ENCODE measurements at regions not wholly inside any gene's neighbourhood (a gene's known extent, or its start where the extent isn't known, plus 50 kb on each side); places are given as distances from the start of the nearest gene placed in this dataset.

GRCh38 chr3:151589311-151589710, 128.4 kb upstream of the IGSF10 start:
- TF ChIP-seq CTCF (IDR thresholded peaks at IDR 0.05 in 2 of 3, conservative IDR thresholded peaks at IDR 0.05 in 1 of 3; ENCODE audit: borderline replicate concordance in 1 of 3, insufficient read depth in 1 of 3, low read depth in 2 of 3, low read length in 2 of 3) (no peak), EZH2 (IDR thresholded peaks at IDR 0.05) (no peak), EZH2phosphoT487 (IDR thresholded peaks at IDR 0.05; ENCODE audit: borderline replicate concordance) (no peak), RAD21 (IDR thresholded peaks at IDR 0.05; ENCODE audit: low read depth) (no peak), POLR2AphosphoS5 (IDR thresholded peaks at IDR 0.05; ENCODE audit: low read depth, low read length) (no peak), POLR2A (IDR thresholded peaks at IDR 0.05; ENCODE audit: borderline replicate concordance, extremely low read depth, insufficient read depth, insufficient read length) (no peak), ZNF274 (IDR thresholded peaks at IDR 0.05; ENCODE audit: low read depth, low read length) (no peak), EGR1 (IDR thresholded peaks at IDR 0.05; ENCODE audit: low read depth) (no peak), TCF7L2 (IDR thresholded peaks at IDR 0.05; ENCODE audit: borderline replicate concordance, extremely low read depth, insufficient read depth, insufficient read length) (no peak), MAX (IDR thresholded peaks at IDR 0.05) (no peak), JUND (IDR thresholded peaks at IDR 0.05) (no peak)

Measured in HCT116 (cell line).